GM12864 (cell line): ENCODE measurements at regions not wholly inside any gene's neighbourhood (a gene's known extent, or its start where the extent isn't known, plus 50 kb on each side); places are given as distances from the start of the nearest gene placed in this dataset.

Source experiments
- DNase-seq: peaks from one replicate; pipeline ENCODE4 v3.0.0-alpha.2; 2011; ENCODE audit warnings: low read depth
- H3K4me3 ChIP-seq: 2 replicates; pipeline ENCODE4 v1.5.1; 2011; ENCODE audit warnings: mild to moderate bottlenecking, low read depth, low read length, control low read depth
- TF ChIP-seq, protein P1 (sequence below): IDR thresholded peaks from 2 replicates; pipeline ENCODE4 v1.5.1; 2011; ENCODE audit warnings: low read depth, mild to moderate bottlenecking, moderate library complexity, low read length, control low read depth, inconsistent platforms; ENCODE audit errors: missing control alignments

DNA sequence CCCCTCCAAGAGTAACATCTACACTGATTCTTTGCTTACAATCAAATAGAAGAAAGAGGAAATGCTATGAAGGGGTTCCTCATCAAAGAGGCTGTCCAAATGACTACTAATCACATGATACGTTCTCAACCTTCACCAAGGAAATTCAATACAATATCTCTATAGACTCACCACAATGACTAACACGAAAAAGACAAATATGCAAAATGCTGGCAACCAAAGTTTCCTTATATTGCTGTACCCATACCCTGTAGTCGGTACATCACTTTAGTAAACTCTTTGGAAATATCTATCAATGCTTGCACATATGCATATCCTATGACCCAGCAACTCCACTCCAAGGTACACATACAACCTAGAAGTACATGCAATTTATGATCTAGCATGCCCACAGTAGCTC is 1296.6 kb downstream of the AACS start:
- no peak for DNase-seq
- TF ChIP-seq, protein P1, sequence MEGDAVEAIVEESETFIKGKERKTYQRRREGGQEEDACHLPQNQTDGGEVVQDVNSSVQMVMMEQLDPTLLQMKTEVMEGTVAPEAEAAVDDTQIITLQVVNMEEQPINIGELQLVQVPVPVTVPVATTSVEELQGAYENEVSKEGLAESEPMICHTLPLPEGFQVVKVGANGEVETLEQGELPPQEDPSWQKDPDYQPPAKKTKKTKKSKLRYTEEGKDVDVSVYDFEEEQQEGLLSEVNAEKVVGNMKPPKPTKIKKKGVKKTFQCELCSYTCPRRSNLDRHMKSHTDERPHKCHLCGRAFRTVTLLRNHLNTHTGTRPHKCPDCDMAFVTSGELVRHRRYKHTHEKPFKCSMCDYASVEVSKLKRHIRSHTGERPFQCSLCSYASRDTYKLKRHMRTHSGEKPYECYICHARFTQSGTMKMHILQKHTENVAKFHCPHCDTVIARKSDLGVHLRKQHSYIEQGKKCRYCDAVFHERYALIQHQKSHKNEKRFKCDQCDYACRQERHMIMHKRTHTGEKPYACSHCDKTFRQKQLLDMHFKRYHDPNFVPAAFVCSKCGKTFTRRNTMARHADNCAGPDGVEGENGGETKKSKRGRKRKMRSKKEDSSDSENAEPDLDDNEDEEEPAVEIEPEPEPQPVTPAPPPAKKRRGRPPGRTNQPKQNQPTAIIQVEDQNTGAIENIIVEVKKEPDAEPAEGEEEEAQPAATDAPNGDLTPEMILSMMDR: no peak
- no peak overlapping the region for H3K4me3 ChIP-seq

DNA sequence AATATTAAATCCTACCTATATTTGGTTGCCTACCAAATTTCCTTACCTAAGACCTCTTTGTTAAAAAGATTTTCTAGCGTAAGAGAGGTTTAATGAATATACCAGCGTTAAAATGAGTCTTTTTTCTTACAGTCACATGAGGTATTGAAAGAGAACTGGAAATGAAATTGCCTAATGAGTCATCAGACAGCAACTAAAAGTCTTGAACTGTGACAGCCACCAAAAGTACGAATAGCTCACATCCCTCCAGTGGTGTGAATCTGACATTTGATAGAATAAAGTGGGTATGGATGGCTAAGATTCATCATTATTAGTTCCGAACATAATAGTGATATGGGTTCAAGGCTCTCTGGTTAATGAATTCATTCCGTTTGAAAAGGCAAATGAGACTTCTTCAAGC is 1297.3 kb downstream of the AACS start:
- no peak overlapping the region for H3K4me3 ChIP-seq
- DNase-seq: no peak
- TF ChIP-seq, protein P1: no peak

DNA sequence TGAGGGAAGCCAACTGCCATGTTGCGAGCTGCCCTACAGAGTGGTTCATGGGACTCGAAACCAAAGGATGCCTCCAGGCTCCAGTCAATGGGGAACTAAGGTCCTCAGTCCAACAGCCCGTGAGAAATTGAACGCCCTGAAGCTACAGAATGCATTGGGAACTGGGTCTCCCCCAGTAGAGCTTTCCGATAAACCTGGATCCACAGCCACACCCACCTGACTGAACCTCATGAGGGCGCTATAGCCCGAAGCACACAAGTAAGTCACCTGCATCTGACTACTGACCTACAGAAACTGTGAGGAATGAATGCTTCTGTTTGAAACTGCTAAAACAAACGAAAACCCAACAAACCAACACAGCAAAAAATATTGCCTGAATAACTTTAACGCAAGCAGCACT is 1297.7 kb downstream of the AACS start:
- TF ChIP-seq, protein P1: no peak
- H3K4me3 ChIP-seq: no peak overlapping the region
- no peak for DNase-seq

DNA sequence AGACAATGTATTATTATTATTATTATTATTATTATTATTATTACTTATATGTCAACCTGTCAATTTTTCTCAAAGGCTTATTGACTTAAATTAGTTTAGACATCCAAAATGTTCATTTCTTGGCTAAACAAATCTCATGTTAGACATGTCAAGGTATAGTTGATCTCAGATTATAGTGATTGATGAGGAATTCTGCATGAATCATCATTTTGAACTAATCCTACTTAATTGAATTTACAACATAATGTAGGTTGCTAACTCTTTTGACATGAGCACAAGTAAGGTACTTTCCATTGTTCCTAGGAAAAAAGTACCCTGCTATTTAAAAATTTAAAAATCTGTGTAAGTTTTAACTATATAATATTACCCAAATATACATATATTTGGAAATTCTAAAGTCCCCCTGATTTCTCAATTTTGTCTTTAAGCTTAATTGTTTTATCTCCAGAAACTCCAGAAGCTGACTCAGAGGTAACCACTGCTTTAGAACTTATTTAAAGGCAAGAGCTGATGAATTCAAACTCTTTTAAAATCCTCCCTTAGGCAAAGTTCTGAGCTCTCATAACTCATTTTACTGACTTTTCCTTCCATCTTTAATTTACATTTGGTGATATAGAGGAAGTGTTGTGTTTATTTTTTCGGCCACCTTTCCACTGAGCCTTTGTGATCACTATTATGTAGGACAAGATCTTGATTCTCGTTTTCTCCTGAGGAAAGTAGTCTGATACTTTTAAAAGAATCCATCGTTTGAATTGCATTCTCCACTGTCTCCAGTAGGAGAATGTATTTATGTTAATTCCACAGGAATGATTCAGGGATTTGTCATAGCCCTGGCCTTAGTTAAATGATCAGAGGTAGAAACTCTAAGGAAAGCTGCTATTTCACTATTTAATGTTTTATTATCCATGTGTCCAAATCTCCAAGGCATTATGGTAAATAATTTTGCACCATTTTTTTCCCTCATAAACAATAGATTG is 1304.5 kb downstream of the AACS start:
- DNase-seq: no peak
- H3K4me3 ChIP-seq: no peak overlapping the region
- TF ChIP-seq, protein P1: no peak

DNA sequence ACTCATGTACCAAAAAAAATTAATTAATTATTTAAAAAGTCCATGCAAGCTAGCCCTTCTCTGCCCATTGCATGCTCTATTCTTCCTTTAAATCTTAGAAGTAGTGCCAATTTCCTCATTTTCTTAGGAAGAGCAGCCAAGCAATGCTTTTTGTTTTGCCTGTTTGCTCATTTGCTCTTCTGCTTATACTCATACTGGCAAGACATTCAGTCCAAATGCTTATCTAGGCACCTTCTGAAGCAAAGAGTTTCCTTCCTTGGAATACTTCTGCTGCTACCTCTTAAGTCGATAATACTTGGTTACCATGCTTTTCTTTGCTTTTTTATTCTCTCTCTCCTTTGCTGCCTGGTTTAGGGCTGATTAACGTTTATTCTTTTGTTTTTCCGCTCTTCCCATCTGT is 1318.3 kb downstream of the AACS start:
- TF ChIP-seq, protein P1: no peak
- H3K4me3 ChIP-seq: no peak overlapping the region
- DNase-seq: no peak

DNA sequence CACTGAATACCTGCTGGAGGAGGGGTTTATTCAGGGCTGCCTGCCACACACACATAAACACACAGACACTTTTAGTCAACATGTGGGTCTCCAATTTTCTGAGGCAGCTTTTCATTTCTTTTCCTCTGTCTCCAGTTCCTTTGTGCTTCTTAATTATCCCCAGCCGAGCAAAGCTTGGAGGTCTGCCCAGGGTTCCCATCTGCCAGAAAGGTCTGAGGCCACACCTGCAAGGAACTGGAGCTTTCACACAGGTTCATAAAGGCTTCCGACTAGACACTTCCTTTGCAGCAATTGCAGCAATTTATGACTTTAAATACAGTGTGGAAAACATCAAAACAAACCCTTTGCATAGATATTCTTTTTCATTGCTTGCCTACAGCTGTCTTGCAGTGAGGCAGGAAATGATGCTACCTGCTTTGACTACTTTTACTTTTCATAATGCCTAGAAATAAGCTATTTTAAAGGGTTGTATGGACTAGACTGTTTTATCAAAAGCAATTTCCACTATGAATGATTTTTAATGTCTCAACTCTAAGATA is 1318.9 kb downstream of the AACS start:
- TF ChIP-seq, protein P1: no peak
- no peak for DNase-seq
- H3K4me3 ChIP-seq: no peak overlapping the region
